HL-60/S4 (cell line): ENCODE measurements at regions not wholly inside any gene's neighbourhood (a gene's known extent, or its start where the extent isn't known, plus 50 kb on each side); places are given as distances from the start of the nearest gene placed in this dataset.
"Not testable (repeated sequence)": the region's sequence is repeated elsewhere in the genome, so short reads cannot be mapped to it uniquely, and the experiment has no call there.

ENCODE experiments used
- in situ Hi-C: fragments of 300-500 bp; cut with MboI; formaldehyde crosslinking; loops from 2 replicates; pipeline ENCODE4 v1.14.3; 2022; ENCODE audit warnings: low sequenced_read_pairs

GRCh38 chr12:111275308-111275707 is 93.6 kb downstream of the PHETA1 start:
- in situ Hi-C loops: no loop called here

- in situ Hi-C loops: no loop called here
Measured at GRCh38 chr12:111274777-111275176, 94.1 kb downstream of the PHETA1 start.

- in situ Hi-C loops: no loop called here
Measured at GRCh38 chr12:111271674-111272418, 97.0 kb downstream of the PHETA1 start.

GRCh38 chr12:111270774-111271173 is 98.1 kb downstream of the PHETA1 start:
- in situ Hi-C loops: no loop called here

- in situ Hi-C loops: no loop called here
Measured at GRCh38 chr12:111270239-111270638, 98.7 kb downstream of the PHETA1 start.

GRCh38 chr12:111269718-111270117 is 99.2 kb downstream of the PHETA1 start:
- in situ Hi-C loops: no loop called here

GRCh38 chr12:111268738-111269572 is 99.9 kb downstream of the PHETA1 start:
- in situ Hi-C loops: no loop called here

GRCh38 chr12:111267144-111267543 is 101.8 kb downstream of the PHETA1 start:
- in situ Hi-C loops: no loop called here

- in situ Hi-C loops: no loop called here
Measured at GRCh38 chr12:111261911-111262676, 106.8 kb downstream of the PHETA1 start.

GRCh38 chr12:111260732-111261131 is 108.2 kb downstream of the PHETA1 start:
- in situ Hi-C loops: no loop called here

- in situ Hi-C loops: no loop called here
Measured at GRCh38 chr12:111259231-111259630, 109.7 kb downstream of the PHETA1 start.

GRCh38 chr12:111258081-111258480 is 110.8 kb downstream of the PHETA1 start:
- in situ Hi-C loops: not testable (repeated sequence)

GRCh38 chr12:111257435-111257902 is 111.4 kb downstream of the PHETA1 start:
- in situ Hi-C loops: no loop called here

- in situ Hi-C loops: no loop called here
Measured at GRCh38 chr12:111256629-111257434, 112.1 kb downstream of the PHETA1 start.

- in situ Hi-C loops: no loop called here
Measured at GRCh38 chr12:111255261-111255660, 113.6 kb downstream of the PHETA1 start.

- in situ Hi-C loops: no loop called here
Measured at GRCh38 chr12:111254106-111254505, 114.8 kb downstream of the PHETA1 start.

GRCh38 chr12:111253213-111253612 is 115.7 kb downstream of the PHETA1 start:
- in situ Hi-C loops: no loop called here

- in situ Hi-C loops: no loop called here
Measured at GRCh38 chr12:111251787-111252186, 117.1 kb downstream of the PHETA1 start.

- in situ Hi-C loops: no loop called here
Measured at GRCh38 chr12:111251058-111251730, 117.7 kb downstream of the PHETA1 start.
